C4-2B (cell line): ENCODE measurements at regions not wholly inside any gene's neighbourhood (a gene's known extent, or its start where the extent isn't known, plus 50 kb on each side); places are given as distances from the start of the nearest gene placed in this dataset.

Experiments
- H3K27ac ChIP-seq: fragments of 450-650 bp; 2 replicates; pipeline ENCODE4 v1.5.1; 2017
- ZFX ChIP-seq: fragments of 450-650 bp; IDR thresholded peaks from 2 replicates; pipeline ENCODE4 v1.6.1; 2017
- TF ChIP-seq, protein P1 (sequence below): fragments of 450-650 bp; conservative IDR thresholded peaks from 2 replicates; pipeline ENCODE4 v1.5.1; 2017; ENCODE audit warnings: mild to moderate bottlenecking

DNA sequence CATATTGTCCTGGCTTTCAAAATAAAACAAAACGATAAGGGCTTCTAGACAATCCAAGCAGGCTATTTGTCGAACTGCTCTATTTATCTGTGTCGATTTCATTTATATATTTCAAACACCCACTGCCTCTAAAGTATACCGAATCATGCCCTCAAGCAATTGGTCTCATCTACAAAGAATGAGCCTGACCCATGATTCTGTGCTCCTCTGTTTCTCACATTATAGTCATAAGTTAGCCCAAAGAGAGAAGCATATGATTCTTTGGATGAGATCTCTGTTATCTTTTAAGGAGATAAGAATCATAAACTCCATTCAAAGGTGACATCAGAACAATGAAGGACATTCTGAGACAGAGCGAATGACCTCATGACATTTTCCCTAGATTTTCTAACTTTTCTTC is 191.1 kb downstream of the MAP2K6 start:
- TF ChIP-seq, protein P1, sequence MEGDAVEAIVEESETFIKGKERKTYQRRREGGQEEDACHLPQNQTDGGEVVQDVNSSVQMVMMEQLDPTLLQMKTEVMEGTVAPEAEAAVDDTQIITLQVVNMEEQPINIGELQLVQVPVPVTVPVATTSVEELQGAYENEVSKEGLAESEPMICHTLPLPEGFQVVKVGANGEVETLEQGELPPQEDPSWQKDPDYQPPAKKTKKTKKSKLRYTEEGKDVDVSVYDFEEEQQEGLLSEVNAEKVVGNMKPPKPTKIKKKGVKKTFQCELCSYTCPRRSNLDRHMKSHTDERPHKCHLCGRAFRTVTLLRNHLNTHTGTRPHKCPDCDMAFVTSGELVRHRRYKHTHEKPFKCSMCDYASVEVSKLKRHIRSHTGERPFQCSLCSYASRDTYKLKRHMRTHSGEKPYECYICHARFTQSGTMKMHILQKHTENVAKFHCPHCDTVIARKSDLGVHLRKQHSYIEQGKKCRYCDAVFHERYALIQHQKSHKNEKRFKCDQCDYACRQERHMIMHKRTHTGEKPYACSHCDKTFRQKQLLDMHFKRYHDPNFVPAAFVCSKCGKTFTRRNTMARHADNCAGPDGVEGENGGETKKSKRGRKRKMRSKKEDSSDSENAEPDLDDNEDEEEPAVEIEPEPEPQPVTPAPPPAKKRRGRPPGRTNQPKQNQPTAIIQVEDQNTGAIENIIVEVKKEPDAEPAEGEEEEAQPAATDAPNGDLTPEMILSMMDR: no peak
- TF ChIP-seq ZFX: no peak

DNA sequence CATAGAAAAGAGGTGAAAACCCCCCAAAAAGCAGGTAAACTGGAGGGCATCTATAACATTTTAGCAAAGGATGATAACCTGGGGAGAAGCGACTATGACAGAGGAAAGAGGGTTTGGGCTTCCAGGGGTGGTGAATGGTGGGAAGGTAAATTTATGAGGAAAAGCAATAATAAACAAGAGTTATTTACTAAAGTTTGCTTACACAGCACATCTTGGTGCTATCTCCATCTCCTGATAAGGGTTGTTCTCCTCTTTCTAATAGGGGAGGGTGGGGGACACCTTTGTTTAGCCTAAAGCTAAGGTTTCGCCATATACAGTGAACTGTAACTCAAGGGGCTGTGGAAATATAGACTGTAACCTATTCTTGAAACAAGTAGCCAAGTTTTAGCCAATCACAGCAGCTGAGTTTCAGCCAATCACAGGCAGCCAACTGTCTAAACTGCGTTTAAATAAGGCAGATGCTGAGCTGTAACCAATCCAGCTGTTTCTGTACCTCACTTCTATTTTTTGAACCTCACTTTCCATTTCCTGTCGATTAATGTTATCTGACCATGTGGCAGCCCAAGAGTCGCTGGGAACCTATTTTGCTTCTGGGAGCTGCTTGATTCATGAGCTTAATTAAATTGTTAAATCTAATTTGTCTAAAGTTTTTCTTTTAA is 191.8 kb downstream of the MAP2K6 start:
- H3K27ac ChIP-seq: no peak overlapping the region
- TF ChIP-seq, protein P1: no peak
- no peak for TF ChIP-seq ZFX

More for the DNA sequence above, 191.1 kb downstream of the MAP2K6 start:
- H3K27ac ChIP-seq: no peak overlapping the region

DNA sequence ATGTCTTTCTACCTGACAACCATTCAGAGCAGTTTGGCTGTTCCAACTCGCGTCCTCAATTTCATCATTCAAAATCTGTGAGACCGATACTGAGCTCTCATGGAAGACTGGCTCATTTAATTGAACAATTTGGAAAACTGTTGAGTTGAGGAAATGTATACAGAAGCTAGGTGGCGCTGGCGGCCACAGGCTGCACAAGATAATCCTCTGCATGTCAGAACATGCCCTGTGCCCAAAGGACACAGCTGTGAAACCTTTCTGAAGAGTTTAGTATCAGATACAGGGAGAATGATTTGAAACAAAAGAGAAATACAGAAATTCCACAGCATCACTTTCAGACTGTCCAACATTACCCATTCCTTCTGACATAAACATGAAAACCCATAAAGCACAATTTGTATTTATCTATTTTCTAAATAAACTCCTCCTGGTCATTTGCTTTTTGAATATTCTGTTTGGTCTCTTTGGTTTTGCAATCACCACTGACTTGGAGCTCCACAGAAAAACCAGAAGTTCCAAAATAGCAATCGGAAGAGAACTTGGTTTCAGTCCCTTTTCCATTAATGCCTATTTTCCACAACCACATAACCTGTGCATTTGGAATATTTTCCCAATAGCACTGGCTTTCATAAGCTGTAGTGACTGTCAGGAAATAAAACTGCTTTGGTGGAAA is 192.8 kb downstream of the MAP2K6 start:
- no peak overlapping the region for H3K27ac ChIP-seq

DNA sequence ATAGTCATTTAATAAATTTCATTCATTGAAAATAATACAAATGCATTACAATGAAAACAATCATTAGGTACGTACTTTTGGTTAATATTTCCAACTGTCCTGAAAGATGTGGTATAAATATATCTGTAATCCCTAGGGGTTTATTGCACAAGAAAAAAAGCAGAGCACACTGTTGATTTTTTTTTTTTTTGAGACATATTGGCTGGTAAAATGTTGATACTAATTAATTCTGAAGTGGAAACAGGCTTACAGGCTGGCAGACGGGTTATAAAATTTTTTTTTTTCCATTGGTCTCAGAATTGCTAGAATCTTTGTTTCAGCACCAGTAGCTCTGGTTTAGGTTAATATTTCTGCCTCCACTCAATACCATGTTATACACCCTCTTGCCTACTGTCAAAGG is 193.6 kb downstream of the MAP2K6 start:
- no peak overlapping the region for H3K27ac ChIP-seq
- TF ChIP-seq, protein P1: no peak
- TF ChIP-seq ZFX: no peak

More for the DNA sequence above, 192.8 kb downstream of the MAP2K6 start:
- TF ChIP-seq ZFX: no peak
- TF ChIP-seq, protein P1: peak; percentile 94

DNA sequence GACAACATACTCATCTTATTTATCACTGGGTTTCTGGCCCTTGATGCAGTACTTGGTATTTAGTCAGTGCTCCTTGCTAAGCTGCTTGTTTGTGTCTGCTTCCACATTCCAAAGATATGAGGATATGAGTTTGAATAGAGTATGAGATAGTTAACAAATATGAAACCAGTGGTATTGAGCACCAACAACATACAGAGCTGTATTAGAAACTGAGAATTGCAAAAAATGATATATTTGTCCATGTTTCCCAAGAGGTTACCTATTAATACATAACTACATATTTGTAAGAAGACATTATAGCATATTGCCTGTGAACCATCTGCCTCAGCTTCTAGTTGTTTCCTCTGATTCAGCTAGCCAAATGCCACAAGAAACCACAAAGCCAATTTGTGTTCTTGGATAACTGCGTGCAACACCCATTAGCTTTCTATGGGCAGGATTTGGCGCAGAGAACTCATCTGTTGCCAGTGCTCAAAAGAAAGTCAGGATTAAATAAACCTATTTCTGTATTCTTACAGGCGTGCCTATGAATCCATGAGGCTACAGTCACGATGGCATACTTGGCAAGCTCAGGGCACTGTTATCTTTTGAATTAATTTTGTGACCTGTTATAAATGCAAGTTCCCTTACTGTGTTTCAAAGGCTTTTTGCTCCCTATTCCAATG is 194.4 kb downstream of the MAP2K6 start:
- H3K27ac ChIP-seq: no peak overlapping the region

DNA sequence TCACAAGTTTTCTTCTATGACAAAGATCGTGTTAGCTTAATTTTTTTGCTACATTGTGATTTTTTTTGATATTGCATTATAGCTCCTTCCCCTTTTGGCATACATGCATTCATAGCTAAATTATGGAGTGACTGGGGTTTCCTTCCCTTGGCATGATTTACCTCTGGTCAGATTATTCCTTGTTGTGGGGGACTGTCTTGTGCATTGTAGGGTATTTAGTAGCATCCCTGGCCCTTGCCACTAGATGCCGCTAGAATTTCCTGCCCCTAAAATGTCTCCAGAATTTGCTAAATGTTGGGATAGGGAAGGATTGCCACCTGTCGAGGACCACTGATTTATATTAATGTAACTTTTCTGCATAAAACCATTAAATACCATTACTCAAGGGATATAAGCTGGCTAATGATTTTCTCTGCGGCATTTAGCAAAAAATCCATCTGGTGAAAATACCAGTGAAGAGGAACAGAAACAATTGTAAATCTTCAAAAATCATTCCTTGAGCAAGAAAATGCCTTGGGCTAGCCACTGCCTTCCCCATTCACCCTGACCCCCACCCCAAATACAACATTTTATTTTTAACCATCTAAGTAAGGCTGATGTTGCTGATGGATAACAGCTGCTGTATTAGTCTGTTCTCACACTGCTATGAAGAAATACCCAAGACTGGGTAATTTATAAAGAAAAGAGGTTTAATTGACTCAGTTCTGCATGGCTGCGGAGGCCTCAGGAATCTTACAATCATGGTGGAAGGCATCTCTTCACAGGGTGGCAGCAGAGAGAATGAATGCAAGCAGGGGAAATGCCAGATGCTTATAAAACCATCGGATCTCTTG is 195.2 kb downstream of the MAP2K6 start:
- no peak for TF ChIP-seq ZFX
- TF ChIP-seq, protein P1: peak; percentile 85
- H3K27ac ChIP-seq: no peak overlapping the region

More for the DNA sequence above, 194.4 kb downstream of the MAP2K6 start:
- TF ChIP-seq, protein P1: no peak
- TF ChIP-seq ZFX: no peak
